ENCODE measurements at regions not wholly inside any gene's neighbourhood (a gene's known extent, or its start where the extent isn't known, plus 50 kb on each side); places are given as distances from the start of the nearest gene placed in this dataset.

- TF ChIP-seq CTCF (IDR thresholded peaks at IDR 0.05; ENCODE audit: low read length) (no peak), EZH2phosphoT487 (IDR thresholded peaks at IDR 0.05; ENCODE audit: low read length) (no peak), EZH2 (optimal IDR thresholded peaks at IDR 0.05; ENCODE audit: low read depth, low read length) (no peak)
Observed at GRCh38 chr18:56120782-56121181, 517.6 kb downstream of the TXNL1 start.

All from MM.1S (cell line).